ENCODE measurements at regions not wholly inside any gene's neighbourhood (a gene's known extent, or its start where the extent isn't known, plus 50 kb on each side); places are given as distances from the start of the nearest gene placed in this dataset.

DNA sequence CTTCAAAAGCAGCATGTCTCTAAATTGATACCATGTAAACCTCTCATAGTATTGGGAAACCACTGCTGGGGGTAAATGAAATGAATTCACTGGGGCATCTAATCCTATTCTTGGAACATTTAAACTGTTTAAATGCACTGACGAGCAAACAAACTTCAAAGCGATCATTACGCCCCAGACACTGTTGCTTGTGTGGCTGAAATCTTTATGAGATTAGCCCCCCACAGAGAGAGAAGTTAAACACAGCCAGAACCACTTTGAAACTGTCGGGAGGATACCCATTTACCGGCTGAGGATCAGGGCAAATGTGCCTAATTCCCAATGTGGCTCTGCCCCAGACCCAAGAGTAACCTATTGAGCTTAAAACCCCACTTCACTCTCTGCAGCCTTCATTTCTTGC is 308.4 kb upstream of the CDIN1 start:
- Histone ChIP-seq H3K4me3 (ENCODE audit: low read depth in 1 of 2, low read length in 2 of 2) (no peak overlapping the region), H3K36me3 (ENCODE audit: insufficient read depth, low read length) (no peaks in the 10 kb centered on the region), H3K27me3 (ENCODE audit: insufficient read depth, low read length, poor library complexity) (no peaks in the 10 kb centered on the region), H3K9ac (ENCODE audit: low read depth, low read length) (no peak overlapping the region), H4K20me1 (ENCODE audit: insufficient read depth, low read length) (no peaks in the 10 kb centered on the region), H3K4me1 (ENCODE audit: insufficient read depth, low read length) (no peaks in the 10 kb centered on the region), H3K27ac (ENCODE audit: low read length) (no peak overlapping the region), H3K79me2 (ENCODE audit: insufficient read depth, low read length) (no peaks in the 10 kb centered on the region), H3K4me2 (ENCODE audit: insufficient read depth, low read length) (no peak overlapping the region), H2AFZ (ENCODE audit: low read depth, low read length) (no peak overlapping the region), H3K9me3 (ENCODE audit: insufficient read depth, low read length, severe bottlenecking) (no peaks in the 10 kb centered on the region)
- no peak for ATAC-seq (ENCODE audit: insufficient read depth, low read depth)
- DNase-seq, result no peak
- TF ChIP-seq, protein P1, sequence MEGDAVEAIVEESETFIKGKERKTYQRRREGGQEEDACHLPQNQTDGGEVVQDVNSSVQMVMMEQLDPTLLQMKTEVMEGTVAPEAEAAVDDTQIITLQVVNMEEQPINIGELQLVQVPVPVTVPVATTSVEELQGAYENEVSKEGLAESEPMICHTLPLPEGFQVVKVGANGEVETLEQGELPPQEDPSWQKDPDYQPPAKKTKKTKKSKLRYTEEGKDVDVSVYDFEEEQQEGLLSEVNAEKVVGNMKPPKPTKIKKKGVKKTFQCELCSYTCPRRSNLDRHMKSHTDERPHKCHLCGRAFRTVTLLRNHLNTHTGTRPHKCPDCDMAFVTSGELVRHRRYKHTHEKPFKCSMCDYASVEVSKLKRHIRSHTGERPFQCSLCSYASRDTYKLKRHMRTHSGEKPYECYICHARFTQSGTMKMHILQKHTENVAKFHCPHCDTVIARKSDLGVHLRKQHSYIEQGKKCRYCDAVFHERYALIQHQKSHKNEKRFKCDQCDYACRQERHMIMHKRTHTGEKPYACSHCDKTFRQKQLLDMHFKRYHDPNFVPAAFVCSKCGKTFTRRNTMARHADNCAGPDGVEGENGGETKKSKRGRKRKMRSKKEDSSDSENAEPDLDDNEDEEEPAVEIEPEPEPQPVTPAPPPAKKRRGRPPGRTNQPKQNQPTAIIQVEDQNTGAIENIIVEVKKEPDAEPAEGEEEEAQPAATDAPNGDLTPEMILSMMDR (IDR thresholded peaks at IDR 0.05; ENCODE audit: borderline replicate concordance, extremely low read depth, low read length, poor library complexity, severe bottlenecking), result no peak
- TF ChIP-seq EZH2 (IDR thresholded peaks at IDR 0.05; ENCODE audit: borderline replicate concordance, low read depth, low read length, severe bottlenecking), result no peak

DNA sequence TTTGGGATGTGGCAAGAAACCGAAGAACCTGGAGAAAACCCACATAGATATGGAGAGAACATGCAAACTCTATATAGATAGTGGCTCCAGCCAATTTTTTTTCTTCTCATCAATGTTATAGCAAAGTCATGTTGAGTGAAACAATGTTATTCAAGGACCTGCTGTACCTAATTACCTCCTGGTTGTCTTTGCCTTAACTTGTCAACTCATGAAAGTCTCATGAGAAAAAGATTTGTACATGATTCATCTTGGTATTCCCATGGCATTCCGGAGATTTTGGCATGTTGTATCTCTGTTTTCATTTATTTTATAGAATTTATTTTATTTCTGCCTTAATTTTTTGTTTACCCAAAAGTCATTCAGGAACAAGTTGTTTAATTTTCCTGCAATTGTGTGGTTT is 303.8 kb upstream of the CDIN1 start:
- ATAC-seq (ENCODE audit: insufficient read depth, low read depth), result no peak
- no peak overlapping the region for H3K9ac ChIP-seq (ENCODE audit: low read depth, low read length)
- H3K4me3 ChIP-seq (ENCODE audit: low read depth in 1 of 2, low read length in 2 of 2), result no peak overlapping the region
- no peaks in the 10 kb centered on the region for H3K9me3 ChIP-seq (ENCODE audit: insufficient read depth, low read length, severe bottlenecking)
- H3K36me3 ChIP-seq (ENCODE audit: insufficient read depth, low read length), result no peaks in the 10 kb centered on the region
- H4K20me1 ChIP-seq (ENCODE audit: insufficient read depth, low read length), result no peaks in the 10 kb centered on the region
- H3K27ac ChIP-seq (ENCODE audit: low read length), result no peak overlapping the region
- DNase-seq, result no peak
- H3K79me2 ChIP-seq (ENCODE audit: insufficient read depth, low read length), result no peaks in the 10 kb centered on the region
- TF ChIP-seq EZH2 (IDR thresholded peaks at IDR 0.05; ENCODE audit: borderline replicate concordance, low read depth, low read length, severe bottlenecking), result no peak
- TF ChIP-seq, protein P1 (IDR thresholded peaks at IDR 0.05; ENCODE audit: borderline replicate concordance, extremely low read depth, low read length, poor library complexity, severe bottlenecking), result no peak
- no peaks in the 10 kb centered on the region for H3K4me1 ChIP-seq (ENCODE audit: insufficient read depth, low read length)
- H3K27me3 ChIP-seq (ENCODE audit: insufficient read depth, low read length, poor library complexity), result no peaks in the 10 kb centered on the region
- no peak overlapping the region for H3K4me2 ChIP-seq (ENCODE audit: insufficient read depth, low read length)
- H2AFZ ChIP-seq (ENCODE audit: low read depth, low read length), result no peak overlapping the region

DNA sequence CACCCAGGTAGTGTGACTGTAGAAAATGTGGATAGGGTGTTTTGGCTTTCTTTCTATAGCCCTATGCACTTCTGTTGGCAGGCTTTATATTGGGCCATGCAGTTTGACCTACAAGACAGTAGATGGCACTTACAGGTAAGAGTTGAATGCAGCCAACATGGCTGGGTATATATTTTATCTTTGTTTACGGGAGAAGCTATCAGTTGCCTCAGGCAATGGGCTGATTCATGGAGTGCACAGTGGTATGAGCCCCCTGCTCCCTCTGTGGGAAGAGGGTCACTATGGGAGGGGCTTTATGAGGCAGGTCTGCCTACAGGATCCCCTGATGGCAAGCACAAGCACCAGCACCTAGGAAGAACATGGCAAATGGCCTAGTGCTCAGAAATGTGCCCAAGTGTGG is 301.2 kb upstream of the CDIN1 start:
- H3K36me3 ChIP-seq (ENCODE audit: insufficient read depth, low read length), result no peaks in the 10 kb centered on the region
- no peak overlapping the region for H2AFZ ChIP-seq (ENCODE audit: low read depth, low read length)
- DNase-seq (no peak), ATAC-seq (ENCODE audit: insufficient read depth, low read depth) (no peak)
- H3K4me2 ChIP-seq (ENCODE audit: insufficient read depth, low read length), result no peak overlapping the region
- H3K4me3 ChIP-seq (ENCODE audit: low read depth in 1 of 2, low read length in 2 of 2), result no peak overlapping the region
- H3K9me3 ChIP-seq (ENCODE audit: insufficient read depth, low read length, severe bottlenecking), result no peaks in the 10 kb centered on the region
- no peak overlapping the region for H3K9ac ChIP-seq (ENCODE audit: low read depth, low read length)
- no peaks in the 10 kb centered on the region for H3K79me2 ChIP-seq (ENCODE audit: insufficient read depth, low read length)
- no peaks in the 10 kb centered on the region for H4K20me1 ChIP-seq (ENCODE audit: insufficient read depth, low read length)
- H3K27me3 ChIP-seq (ENCODE audit: insufficient read depth, low read length, poor library complexity), result no peaks in the 10 kb centered on the region
- no peak overlapping the region for H3K27ac ChIP-seq (ENCODE audit: low read length)
- no peaks in the 10 kb centered on the region for H3K4me1 ChIP-seq (ENCODE audit: insufficient read depth, low read length)
- TF ChIP-seq, protein P1 (IDR thresholded peaks at IDR 0.05; ENCODE audit: borderline replicate concordance, extremely low read depth, low read length, poor library complexity, severe bottlenecking), result no peak
- TF ChIP-seq EZH2 (IDR thresholded peaks at IDR 0.05; ENCODE audit: borderline replicate concordance, low read depth, low read length, severe bottlenecking), result no peak

DNA sequence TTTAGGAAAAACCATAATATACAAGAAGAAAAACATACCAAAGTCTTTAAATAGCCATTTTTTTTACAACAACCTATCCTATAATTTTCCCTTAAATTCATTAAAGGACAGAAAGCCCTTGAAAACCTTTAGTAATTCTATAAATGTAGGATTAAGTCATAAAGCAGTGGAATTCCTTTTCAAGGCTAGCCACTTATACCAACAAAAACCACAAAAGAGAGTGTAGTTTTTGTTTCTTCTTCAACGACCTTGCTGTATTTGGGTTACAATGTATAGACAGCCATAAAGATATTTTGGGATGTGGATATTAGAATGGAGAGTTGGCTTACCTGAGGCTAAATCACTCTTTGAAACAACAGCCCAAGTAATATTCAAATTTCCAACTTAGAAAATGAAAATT is 296.6 kb upstream of the CDIN1 start:
- H3K4me3 ChIP-seq (ENCODE audit: low read depth in 1 of 2, low read length in 2 of 2), result no peak overlapping the region
- no peak overlapping the region for H3K4me2 ChIP-seq (ENCODE audit: insufficient read depth, low read length)
- H3K4me1 ChIP-seq (ENCODE audit: insufficient read depth, low read length), result no peaks in the 10 kb centered on the region
- H3K36me3 ChIP-seq (ENCODE audit: insufficient read depth, low read length), result no peaks in the 10 kb centered on the region
- TF ChIP-seq, protein P1 (IDR thresholded peaks at IDR 0.05; ENCODE audit: borderline replicate concordance, extremely low read depth, low read length, poor library complexity, severe bottlenecking), result no peak
- TF ChIP-seq EZH2 (IDR thresholded peaks at IDR 0.05; ENCODE audit: borderline replicate concordance, low read depth, low read length, severe bottlenecking), result no peak
- no peaks in the 10 kb centered on the region for H3K27me3 ChIP-seq (ENCODE audit: insufficient read depth, low read length, poor library complexity)
- no peak overlapping the region for H2AFZ ChIP-seq (ENCODE audit: low read depth, low read length)
- no peaks in the 10 kb centered on the region for H4K20me1 ChIP-seq (ENCODE audit: insufficient read depth, low read length)
- no peak overlapping the region for H3K27ac ChIP-seq (ENCODE audit: low read length)
- no peaks in the 10 kb centered on the region for H3K9me3 ChIP-seq (ENCODE audit: insufficient read depth, low read length, severe bottlenecking)
- no peaks in the 10 kb centered on the region for H3K79me2 ChIP-seq (ENCODE audit: insufficient read depth, low read length)
- no peak overlapping the region for H3K9ac ChIP-seq (ENCODE audit: low read depth, low read length)
- DNase-seq (no peak), ATAC-seq (ENCODE audit: insufficient read depth, low read depth) (no peak)

Data from DND-41 (cell line).